PC-3 (cell line): ENCODE measurements at regions not wholly inside any gene's neighbourhood (a gene's known extent, or its start where the extent isn't known, plus 50 kb on each side); places are given as distances from the start of the nearest gene placed in this dataset.

Source experiments
- CTCF ChIP-seq: fragments of 300-600 bp; sonication (generic); conservative IDR thresholded peaks from 2 replicates; pipeline ENCODE4 v1.5.1; 2017; ENCODE audit warnings: antibody characterized with exemption, low read depth, mild to moderate bottlenecking, low read length
- EZH2phosphoT487 ChIP-seq: fragments of 300-600 bp; sonication (generic); IDR thresholded peaks from 2 replicates; pipeline ENCODE4 v1.6.1; 2018; ENCODE audit warnings: mild to moderate bottlenecking, antibody characterized with exemption, low read length, borderline replicate concordance

DNA sequence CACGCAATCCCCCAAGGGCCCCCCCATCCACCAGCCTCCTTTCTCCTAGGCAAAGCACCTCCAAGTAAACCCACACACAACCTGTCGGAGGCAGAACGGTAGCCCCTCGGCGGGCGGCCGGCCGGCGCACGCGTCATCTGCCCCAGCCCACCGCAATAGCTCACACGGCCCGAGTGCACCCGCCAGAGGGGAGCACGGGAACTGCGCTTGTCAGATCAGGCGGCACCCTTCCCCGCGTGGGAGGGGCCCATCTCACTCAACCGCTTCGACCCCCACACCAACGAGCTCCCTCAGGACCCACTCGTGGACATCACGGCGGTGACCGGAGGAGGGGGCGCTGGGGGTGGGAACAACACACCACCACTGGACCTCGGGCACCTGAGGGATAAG lies 767.9 kb upstream of the DEFB115 start:
- TF ChIP-seq CTCF: no peak
- no peak for TF ChIP-seq EZH2phosphoT487
